Adrenal gland (tissue), 5 donors: ENCODE measurements at regions not wholly inside any gene's neighbourhood (a gene's known extent, or its start where the extent isn't known, plus 50 kb on each side); places are given as distances from the start of the nearest gene placed in this dataset.

Experiments used
- CTCF ChIP-seq, 6 experiments: fragments of 450-650 bp in 4 of 6; fragments of 200-600 bp in 2 of 6; sonication (generic) in 1 of 6; IDR thresholded peaks; 1 replicate in 5 of 6; 2 replicates in 1 of 6; pipeline versions ENCODE4 v1.5.1 to v1.8.0; 2016 to 2021; ENCODE audit warnings: antibody characterized with exemption in 6 of 6, mild to moderate bottlenecking in 2 of 6, moderate library complexity in 1 of 6
- POLR2A ChIP-seq, 2 donors: fragments of 450-650 bp; IDR thresholded peaks; one replicate each; pipeline ENCODE4 v1.6.1; 2017; ENCODE audit warnings: antibody characterized with exemption in 2 of 2, mild to moderate bottlenecking in 2 of 2, moderate library complexity in 1 of 2
- donor health status: DM: no; HTN: no; CAD: no.

GRCh38 chr21:32934829-32935228, 90.9 kb upstream of the OLIG2 start:
- TF ChIP-seq CTCF (IDR thresholded peaks at IDR 0.05) (no peak), POLR2A (IDR thresholded peaks at IDR 0.05) (no peak)
